Astrocyte of the spinal cord (primary cell): ENCODE measurements at regions not wholly inside any gene's neighbourhood (a gene's known extent, or its start where the extent isn't known, plus 50 kb on each side); places are given as distances from the start of the nearest gene placed in this dataset.

Experiments used
- DNase-seq: peaks from one replicate; pipeline ENCODE4 v3.0.0; 2011; ENCODE audit warnings: low read depth, low spot score
- H3K4me3 ChIP-seq: 2 replicates; pipeline ENCODE4 v1.5.1; 2011; ENCODE audit warnings: low read depth, mild to moderate bottlenecking, low read length, moderate library complexity
- in situ Hi-C: cut with HindIII; loops from 2 replicates; pipeline ENCODE4 v1.10.0; 2017; ENCODE audit warnings: low sequenced_read_pairs
- TF ChIP-seq, protein P1 (sequence below): IDR thresholded peaks from 2 replicates; pipeline ENCODE4 v1.5.1; 2012; ENCODE audit warnings: low read depth, mild to moderate bottlenecking, low read length, inconsistent platforms

DNA sequence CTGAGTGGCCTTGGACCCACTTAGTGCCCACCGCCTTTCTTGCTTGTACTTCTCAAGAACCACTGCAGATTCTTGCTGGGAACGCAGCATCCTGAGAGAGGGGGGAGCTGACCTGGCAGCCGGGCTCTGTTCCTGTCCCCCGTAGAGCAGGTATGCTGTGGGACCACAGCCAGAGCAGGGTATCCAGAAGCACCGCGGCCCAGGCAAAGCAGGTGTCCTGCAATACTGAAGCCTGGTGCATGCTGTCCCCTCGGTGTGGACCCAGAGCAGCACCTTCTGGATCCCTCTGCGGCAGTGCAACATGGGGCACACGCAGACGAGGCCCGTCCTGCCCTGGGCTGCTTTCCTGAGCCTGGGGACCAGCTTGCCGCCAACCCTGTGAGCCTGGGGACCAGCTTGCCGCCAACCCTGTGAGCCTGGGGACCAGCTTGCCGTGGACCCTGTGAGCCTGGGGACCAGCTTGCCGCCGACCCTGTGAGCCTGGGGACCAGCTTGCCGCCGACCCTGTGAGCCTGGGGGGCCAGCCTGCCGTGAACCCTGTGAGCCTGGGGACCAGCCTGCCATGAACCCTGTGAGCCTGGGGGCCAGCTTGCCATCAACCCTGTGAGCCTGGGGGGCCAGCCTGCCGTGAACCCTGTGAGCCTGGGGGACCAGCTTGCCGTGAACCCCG, 60.9 kb upstream of the ADGRA1 start:
- in situ Hi-C loops = no loop called here
- TF ChIP-seq, protein P1, sequence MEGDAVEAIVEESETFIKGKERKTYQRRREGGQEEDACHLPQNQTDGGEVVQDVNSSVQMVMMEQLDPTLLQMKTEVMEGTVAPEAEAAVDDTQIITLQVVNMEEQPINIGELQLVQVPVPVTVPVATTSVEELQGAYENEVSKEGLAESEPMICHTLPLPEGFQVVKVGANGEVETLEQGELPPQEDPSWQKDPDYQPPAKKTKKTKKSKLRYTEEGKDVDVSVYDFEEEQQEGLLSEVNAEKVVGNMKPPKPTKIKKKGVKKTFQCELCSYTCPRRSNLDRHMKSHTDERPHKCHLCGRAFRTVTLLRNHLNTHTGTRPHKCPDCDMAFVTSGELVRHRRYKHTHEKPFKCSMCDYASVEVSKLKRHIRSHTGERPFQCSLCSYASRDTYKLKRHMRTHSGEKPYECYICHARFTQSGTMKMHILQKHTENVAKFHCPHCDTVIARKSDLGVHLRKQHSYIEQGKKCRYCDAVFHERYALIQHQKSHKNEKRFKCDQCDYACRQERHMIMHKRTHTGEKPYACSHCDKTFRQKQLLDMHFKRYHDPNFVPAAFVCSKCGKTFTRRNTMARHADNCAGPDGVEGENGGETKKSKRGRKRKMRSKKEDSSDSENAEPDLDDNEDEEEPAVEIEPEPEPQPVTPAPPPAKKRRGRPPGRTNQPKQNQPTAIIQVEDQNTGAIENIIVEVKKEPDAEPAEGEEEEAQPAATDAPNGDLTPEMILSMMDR = no peak
- H3K4me3 ChIP-seq = no peak overlapping the region
- no peak for DNase-seq

DNA sequence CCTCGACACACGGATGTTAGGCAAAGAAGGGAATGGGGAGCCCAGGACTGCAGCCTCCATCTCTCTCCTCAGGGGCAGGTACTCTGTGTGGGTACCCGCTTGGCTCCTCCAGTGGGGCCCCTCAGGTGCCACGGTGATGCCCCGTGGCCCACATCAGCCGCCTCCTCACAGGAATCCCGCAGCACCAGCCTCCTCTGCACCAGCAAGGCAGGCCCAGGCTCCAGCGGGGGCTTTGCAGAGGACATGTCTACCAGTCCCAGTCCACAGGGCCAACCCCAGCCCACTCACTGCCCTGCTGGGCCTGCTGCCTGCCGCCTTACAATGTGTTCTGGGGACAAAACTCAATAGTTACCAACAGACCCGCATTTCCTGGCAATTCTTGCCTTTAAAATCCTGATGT, 61.6 kb upstream of the ADGRA1 start:
- TF ChIP-seq, protein P1 = no peak
- no peak overlapping the region for H3K4me3 ChIP-seq
- in situ Hi-C loops = no loop called here
- DNase-seq = no peak

DNA sequence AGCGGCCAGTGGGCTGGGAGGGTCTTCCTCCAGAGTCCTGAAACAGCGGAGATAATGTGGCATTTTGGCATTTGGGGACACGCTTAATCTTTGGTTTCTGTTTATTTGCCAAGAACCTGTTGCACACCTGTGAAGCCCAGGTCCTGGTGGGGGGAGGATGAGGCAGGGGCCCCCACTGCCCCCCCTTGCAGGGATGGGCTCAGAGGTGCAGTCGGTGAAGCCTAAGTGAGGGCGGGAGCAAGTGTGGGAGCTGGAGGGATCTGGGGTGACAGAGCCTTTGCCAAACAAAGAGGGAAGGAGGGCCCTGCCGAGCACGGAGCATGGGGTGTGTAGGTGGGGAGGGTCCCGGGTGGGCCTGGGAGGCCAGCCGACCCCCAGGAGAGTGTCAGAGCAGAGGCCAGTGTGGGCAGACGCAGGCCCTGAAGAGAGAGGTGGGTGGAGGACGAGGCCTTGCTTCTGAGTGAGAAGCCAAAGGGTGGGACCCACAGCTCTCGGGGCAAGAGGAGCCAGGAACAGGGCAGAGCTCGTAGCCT, 62.1 kb upstream of the ADGRA1 start:
- in situ Hi-C loops = no loop called here
- H3K4me3 ChIP-seq = no peak overlapping the region
- TF ChIP-seq, protein P1 = no peak
- no peak for DNase-seq

DNA sequence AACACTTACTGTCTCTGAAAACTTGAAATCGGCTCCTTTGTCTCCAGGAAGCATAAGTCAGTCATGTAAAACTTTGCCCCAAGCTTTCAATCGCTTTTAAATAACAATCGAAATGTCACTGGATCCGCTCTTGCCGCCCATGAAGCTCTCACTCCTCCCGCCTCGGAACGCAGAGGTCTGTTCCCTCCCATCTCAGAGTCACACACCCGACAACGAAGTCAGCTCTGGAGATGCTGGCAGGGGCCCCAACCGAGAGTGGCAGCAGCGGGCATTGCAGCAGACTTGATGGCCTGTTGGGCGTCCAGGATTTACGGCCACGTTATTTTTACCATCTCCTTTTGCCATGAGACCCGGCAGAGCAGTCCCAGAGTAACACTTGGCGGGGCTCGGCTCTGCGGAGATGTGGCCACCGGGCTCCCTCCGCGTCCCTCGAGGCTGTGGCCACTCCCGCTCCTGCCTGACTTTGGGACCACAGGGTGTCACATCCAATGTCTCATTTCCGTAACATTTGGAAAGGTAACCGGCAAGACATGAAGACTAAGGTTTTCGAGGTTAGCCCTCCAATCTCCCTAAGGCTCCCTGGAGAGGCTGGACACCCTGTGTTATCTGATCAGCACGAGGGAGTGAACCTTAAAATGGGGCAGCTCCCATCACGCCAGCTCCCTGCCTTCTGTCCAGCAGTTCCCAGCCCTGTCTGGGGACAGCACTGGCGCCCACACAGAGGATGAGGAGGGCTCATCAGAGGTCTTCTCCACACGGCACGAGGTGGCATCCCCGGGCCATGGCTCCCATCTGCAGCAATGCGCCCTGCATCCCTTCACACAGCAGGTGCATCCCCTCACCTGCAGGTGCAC, 62.8 kb upstream of the ADGRA1 start:
- in situ Hi-C loops = no loop called here
- no peak for DNase-seq
- TF ChIP-seq, protein P1 = no peak
- no peak overlapping the region for H3K4me3 ChIP-seq

DNA sequence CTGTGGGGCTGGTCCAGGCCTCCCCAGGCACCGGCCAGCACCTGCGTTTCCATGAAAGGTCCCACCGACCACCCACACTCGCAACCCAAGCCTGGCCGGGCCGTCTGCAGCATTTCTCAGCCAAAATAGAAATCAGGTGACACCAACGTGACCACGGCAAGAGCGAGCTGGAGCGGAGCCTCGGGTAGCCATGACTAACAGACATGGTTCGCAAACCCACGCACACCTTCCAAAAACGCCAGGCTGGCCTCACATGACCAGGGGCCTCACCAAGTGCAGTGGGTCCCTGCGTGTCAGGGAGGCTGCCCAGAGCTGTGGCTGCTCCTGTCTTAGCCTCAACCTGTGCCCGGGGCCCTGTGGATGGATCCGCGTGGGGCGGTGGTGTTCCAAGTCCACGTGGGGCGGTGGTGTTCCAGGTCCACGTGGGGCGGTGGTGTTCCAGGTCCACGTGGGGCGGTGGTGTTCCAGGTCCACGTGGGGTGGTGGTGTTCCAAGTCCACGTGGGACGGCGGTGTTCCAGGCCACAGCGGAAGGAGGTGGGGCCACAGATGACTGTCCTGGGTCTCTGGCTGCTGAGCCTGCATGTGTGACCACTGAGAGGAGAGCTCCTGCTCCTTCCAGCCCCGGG, 64.4 kb upstream of the ADGRA1 start:
- in situ Hi-C loops = no loop called here
- no peak for DNase-seq
- no peak overlapping the region for H3K4me3 ChIP-seq
- TF ChIP-seq, protein P1 = no peak

DNA sequence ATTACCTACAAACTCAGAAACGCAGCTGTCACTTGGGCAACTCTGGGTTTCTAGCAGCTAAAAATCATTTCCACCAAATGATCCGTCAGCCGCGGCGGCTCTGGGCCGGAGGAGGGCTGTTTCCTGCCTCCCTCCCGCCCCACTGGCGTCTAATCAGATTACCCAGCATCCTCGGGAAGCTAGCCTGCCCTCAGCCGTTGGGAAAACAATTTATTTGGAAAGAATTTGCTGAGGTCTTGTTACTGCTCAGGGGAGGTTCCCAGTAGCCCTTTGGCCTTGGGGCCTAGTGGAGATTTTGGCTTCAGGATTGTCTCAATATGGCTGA, 65.0 kb upstream of the ADGRA1 start:
- DNase-seq = no peak
- in situ Hi-C loops = no loop called here
- H3K4me3 ChIP-seq = no peak overlapping the region
- TF ChIP-seq, protein P1 = no peak
